Activated naive CD8-positive, alpha-beta T cell treated with anti-CD3 and anti-CD28 coated beads for 36 hours (primary cell): ENCODE measurements at regions not wholly inside any gene's neighbourhood (a gene's known extent, or its start where the extent isn't known, plus 50 kb on each side); places are given as distances from the start of the nearest gene placed in this dataset.

Source experiments
- DNase-seq: peaks from one replicate; pipeline ENCODE4 v3.0.0; 2021
- H3K27ac Mint-ChIP-seq: one replicate; pipeline ENCODE4 v1.8.0; 2022; ENCODE audit warnings: mild to moderate bottlenecking, moderate library complexity, mixed read lengths
- H3K27me3 Mint-ChIP-seq: one replicate; pipeline ENCODE4 v1.8.0; 2022; ENCODE audit warnings: mild to moderate bottlenecking, mixed read lengths
- H3K36me3 Mint-ChIP-seq: one replicate; pipeline ENCODE4 v1.8.0; 2021; ENCODE audit warnings: mild to moderate bottlenecking, mixed read lengths
- H3K4me1 Mint-ChIP-seq: one replicate; pipeline ENCODE4 v1.8.0; 2021; ENCODE audit warnings: mixed read lengths
- H3K4me3 Mint-ChIP-seq: one replicate; pipeline ENCODE4 v1.8.0; 2022; ENCODE audit warnings: mild to moderate bottlenecking, moderate library complexity, mixed read lengths
- H3K9me3 Mint-ChIP-seq: one replicate; pipeline ENCODE4 v1.8.0; 2022; ENCODE audit warnings: mixed read lengths

DNA sequence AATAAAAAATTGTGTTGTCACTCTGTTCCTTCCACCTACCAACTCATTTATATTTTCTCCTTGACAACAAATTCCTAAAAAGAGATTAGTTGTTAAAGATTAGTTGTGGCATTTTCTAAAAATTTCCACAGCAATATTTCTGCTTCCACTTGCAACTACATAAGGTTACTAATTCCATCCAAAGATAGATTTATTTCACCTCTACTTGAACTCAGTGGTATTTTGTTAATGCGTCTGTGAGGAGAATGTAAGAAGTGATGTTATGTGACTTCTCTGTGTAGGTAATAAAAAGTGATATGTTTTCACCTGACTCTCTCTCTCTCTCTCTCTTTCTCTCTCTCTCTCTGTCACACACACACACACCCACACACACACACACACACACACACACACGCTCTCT is 1104.8 kb downstream of the AMY1C start:
- DNase-seq = no peak
- Mint-ChIP-seq H3K27me3 (no peaks in the 10 kb centered on the region), H3K4me1 (no peaks in the 10 kb centered on the region), H3K4me3 (no peak overlapping the region), H3K27ac (no peak overlapping the region), H3K36me3 (no peaks in the 10 kb centered on the region), H3K9me3 (peaks cover 9% of the 10 kb centered on the region)

DNA sequence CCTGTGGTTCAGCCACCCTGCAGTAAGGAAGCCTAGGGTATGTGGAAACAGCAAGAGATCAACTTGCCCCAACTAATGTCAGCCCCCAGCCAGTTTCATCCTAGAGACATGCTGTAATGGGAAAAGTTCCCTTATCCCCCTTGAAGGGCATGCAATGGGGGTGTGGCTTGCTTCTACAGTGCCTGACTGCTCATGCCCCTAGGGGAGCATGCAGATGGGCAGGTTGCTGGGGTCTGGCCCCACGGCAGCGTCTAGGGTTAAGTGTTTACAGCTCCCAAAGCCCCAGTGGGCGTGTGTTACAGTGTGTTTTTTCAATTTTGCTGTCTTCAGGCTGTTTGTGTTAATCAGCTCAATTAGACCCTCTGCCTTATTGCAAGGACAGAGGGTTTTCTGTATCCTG is 1105.9 kb downstream of the AMY1C start:
- Mint-ChIP-seq H3K27ac (no peak overlapping the region), H3K4me3 (no peak overlapping the region), H3K36me3 (no peaks in the 10 kb centered on the region), H3K9me3 (peaks cover 9% of the 10 kb centered on the region), H3K27me3 (no peaks in the 10 kb centered on the region), H3K4me1 (no peaks in the 10 kb centered on the region)
- DNase-seq = no peak

DNA sequence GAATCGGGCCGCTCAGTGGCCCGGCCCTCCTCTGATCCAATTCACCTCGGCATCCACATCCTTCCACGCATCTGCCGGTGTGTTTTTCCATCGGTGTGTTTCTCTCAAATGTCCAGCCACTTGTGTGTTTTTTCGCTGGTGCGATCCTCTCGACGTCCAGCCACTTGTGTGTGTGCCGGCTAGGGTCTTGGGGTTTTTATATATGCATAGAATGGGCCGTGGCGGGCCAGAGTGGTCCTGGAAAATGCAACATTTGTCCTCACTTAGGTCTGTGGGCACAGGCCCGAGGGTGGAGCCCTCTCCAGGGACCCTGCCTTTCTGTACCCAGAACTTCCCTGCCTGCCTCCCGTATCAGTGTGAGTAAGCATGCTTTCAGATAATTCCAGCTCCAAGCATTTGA is 1106.4 kb downstream of the AMY1C start:
- Mint-ChIP-seq H3K4me1 (no peaks in the 10 kb centered on the region), H3K27ac (no peak overlapping the region), H3K27me3 (no peaks in the 10 kb centered on the region), H3K36me3 (no peaks in the 10 kb centered on the region), H3K9me3 (peaks cover 9% of the 10 kb centered on the region), H3K4me3 (no peak overlapping the region)
- no peak for DNase-seq

DNA sequence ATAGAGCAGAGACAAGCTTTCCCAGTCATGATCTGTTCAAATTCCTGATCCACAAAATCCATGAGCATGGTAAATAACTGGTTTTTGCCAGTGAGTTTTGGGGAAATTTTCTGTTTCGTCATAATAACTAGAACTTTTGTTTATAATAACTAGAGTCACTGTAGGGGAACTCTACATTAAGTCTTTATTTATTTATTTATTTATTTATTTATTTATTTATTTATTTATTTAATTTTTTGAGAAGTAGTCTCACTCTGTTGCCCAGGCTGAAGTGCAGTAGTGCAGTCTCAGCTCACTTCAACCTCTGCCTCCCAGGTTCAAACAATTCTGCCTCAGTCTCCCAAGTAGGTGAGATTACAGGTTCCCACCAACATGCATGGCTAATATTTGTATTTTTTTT is 1106.8 kb downstream of the AMY1C start:
- H3K9me3 Mint-ChIP-seq = peaks cover 9% of the 10 kb centered on the region
- no peak for DNase-seq
- H3K27ac Mint-ChIP-seq = no peak overlapping the region
- H3K36me3 Mint-ChIP-seq = no peaks in the 10 kb centered on the region
- H3K4me3 Mint-ChIP-seq = no peak overlapping the region
- H3K27me3 Mint-ChIP-seq = no peaks in the 10 kb centered on the region
- H3K4me1 Mint-ChIP-seq = no peaks in the 10 kb centered on the region

DNA sequence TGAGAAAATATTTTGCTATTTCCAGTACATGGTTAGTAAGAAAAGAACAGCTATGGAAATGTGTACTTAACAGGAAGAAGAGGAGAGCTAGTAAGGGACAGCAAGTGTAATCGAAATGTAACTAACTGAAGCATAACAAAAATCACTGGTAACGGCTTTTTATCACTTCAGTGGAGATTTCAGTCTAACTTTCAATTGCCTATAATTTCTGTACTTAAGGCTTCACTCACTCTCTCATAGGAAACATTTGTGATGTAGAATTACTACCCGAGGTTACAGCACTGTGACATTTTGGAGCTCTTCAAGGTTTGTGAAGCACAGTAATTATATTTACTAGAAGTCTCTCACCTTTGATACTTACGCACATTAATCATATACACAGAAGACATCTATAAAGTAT is 1119.1 kb downstream of the AMY1C start:
- no peak overlapping the region for H3K27ac Mint-ChIP-seq

DNA sequence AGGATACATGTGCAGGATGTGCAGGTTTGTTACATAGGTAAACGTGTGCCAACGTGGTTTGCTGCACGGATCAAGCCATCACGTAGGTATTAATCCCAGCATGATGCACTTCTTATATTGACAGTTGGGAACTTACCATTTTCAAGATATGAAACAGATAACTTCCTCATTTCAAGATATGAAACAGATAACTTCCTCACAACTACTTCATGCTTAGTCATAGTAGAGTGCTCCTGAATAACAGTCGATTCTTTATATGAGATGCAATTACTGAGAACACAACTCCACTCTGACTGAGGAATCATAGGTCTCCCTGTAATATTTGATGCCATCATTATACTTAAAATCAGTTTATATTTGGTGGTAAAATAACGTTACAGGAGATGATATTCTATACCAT is 1124.3 kb downstream of the AMY1C start:
- DNase-seq = no peak
- Mint-ChIP-seq H3K27me3 (no peaks in the 10 kb centered on the region), H3K9me3 (no peaks in the 10 kb centered on the region), H3K4me1 (no peaks in the 10 kb centered on the region), H3K27ac (no peak overlapping the region), H3K4me3 (no peak overlapping the region), H3K36me3 (no peaks in the 10 kb centered on the region)

More for the DNA sequence above, 1119.1 kb downstream of the AMY1C start:
- H3K36me3 Mint-ChIP-seq = no peaks in the 10 kb centered on the region
- H3K4me1 Mint-ChIP-seq = no peaks in the 10 kb centered on the region
- no peak for DNase-seq
- H3K9me3 Mint-ChIP-seq = no peaks in the 10 kb centered on the region
- no peak overlapping the region for H3K4me3 Mint-ChIP-seq
- H3K27me3 Mint-ChIP-seq = no peaks in the 10 kb centered on the region

DNA sequence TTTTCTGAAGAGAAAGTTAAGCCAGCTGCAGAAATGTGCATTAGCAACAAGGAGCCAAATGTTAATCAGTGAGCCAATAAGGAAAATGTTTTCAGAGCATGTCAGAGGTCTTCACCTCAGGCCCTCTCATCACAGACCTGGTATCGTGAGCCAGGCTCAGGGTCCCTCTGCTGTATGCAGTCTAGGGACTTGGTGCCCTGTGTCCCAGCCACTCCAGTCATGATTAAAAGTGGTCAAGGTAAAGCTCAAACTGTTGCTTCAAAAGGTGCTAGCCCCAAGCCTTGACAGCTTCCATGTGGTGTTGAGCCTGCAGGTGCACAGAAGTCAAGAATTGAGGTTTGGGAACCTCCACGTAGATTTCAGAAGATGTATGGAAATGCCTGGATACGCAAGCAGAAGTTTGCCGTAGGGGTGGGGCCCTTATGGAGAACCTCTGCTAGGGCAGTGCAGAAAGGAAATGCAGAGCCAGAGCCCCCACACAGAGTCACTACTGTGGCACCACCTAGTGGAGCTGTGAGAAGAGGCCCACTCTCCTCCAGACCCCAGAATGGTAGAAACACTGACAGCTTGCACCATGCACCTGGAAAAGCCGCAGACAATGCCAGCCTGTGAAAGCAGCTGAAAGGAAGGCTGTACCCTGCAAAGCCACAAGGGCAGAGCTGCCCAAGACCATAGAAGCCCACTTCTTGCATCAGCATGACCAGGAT is 1128.7 kb downstream of the AMY1C start:
- Mint-ChIP-seq H3K9me3 (no peaks in the 10 kb centered on the region), H3K36me3 (no peaks in the 10 kb centered on the region), H3K4me3 (no peak overlapping the region), H3K4me1 (no peaks in the 10 kb centered on the region), H3K27ac (no peak overlapping the region), H3K27me3 (no peaks in the 10 kb centered on the region)
- no peak for DNase-seq

DNA sequence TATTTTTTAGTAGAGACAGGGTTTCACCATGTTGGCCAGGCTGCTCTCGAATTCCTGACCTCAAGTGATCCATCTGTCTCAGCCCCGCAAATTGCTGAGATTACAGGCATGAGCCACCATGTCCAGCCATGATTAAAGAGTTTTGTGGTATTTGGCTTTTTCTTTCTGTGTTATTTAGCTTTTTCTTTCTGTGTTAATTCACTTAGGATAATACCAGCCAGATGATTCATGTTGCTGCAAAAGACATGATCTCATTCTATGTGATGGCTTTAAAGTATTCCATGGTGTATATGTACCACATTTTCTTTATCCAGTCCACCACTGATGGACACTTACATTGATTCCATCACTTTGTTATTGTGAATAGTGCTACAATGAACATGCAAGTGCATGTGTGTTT is 1135.2 kb downstream of the AMY1C start:
- Mint-ChIP-seq H3K4me3 (no peak overlapping the region), H3K27ac (no peak overlapping the region), H3K36me3 (no peaks in the 10 kb centered on the region), H3K27me3 (no peaks in the 10 kb centered on the region), H3K4me1 (no peaks in the 10 kb centered on the region), H3K9me3 (peaks cover 2% of the 10 kb centered on the region)
- no peak for DNase-seq

DNA sequence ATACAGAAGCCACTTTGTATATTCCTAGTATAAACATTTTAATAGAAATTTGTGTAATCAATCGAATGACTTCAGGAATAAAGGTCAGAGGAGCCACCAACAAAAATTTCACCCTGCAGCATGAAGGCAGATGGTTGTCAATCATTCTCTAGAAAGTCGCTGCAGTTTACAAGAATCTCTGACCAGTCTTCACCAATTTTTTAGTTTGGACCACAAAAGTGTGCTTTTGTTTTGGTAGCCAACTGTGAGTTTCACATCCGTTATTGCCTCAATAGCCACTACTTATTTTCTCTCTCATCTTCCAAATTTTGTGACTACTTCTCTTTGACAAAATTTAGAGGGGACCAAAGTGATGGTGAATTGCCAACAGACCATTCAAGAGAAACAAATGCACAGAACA is 1155.6 kb downstream of the AMY1C start:
- no peaks in the 10 kb centered on the region for H3K36me3 Mint-ChIP-seq
- no peak overlapping the region for H3K4me3 Mint-ChIP-seq
- H3K27me3 Mint-ChIP-seq = no peaks in the 10 kb centered on the region
- H3K27ac Mint-ChIP-seq = no peak overlapping the region
- DNase-seq = no peak
- H3K9me3 Mint-ChIP-seq = peaks cover 7% of the 10 kb centered on the region
- H3K4me1 Mint-ChIP-seq = no peaks in the 10 kb centered on the region

DNA sequence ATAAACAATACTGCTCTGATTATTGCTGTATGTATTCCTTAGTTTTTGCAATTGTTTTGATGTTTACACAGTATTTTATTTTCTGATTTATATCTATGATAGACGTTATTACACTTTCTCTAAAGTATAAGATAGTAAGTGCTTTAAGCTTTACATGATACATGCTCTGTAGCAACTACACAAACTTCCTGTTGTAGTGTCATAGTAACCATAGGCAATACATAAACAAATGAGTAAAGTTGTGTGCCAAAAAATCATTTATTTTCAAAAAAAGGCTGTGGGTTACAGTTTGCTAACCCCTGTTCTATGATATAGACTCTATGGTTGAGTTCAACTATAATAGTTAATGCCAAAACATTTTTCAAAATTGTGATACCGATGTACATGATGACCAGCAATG is 1156.4 kb downstream of the AMY1C start:
- no peaks in the 10 kb centered on the region for H3K36me3 Mint-ChIP-seq
- H3K4me1 Mint-ChIP-seq = no peaks in the 10 kb centered on the region
- peaks cover 9% of the 10 kb centered on the region for H3K9me3 Mint-ChIP-seq
- no peak for DNase-seq
- H3K27me3 Mint-ChIP-seq = no peaks in the 10 kb centered on the region
- H3K4me3 Mint-ChIP-seq = no peak overlapping the region
- H3K27ac Mint-ChIP-seq = no peak overlapping the region

DNA sequence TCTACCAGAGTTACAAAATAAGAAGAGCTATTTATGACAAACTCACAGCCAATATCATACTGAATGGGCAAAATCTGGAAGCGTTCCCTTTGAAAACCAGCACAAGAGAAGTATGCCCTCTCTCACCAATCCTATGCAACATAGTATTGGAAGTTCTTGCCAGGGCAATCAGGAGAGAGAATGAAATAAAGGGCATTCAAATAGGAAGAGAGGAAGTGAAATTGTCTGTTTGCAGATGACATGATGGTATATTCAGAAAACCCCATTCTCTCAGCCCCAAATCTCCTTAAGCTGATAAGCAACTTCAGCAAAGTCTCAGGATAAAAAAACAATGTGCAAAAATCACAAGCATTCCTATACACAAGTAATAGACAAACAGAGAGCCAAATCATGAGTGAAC is 1169.5 kb downstream of the AMY1C start:
- H3K27ac Mint-ChIP-seq = no peak overlapping the region

DNA sequence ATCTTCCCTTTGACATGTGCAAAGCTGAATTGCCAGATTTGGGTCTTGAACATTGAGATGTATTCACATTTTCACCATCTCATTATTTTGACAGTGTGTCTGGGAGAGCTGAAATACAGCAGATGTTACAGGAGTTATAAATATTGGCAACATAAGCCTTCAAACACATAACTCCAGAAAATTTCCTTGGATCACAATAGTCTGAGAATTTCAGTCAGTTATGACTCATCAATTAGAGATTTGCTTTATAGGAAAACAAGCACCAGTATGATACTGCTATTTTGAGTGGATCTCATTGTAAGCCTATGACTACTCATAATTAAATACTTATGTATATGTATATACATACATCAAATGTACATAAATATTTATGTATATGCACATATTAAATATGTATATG is 1171.8 kb downstream of the AMY1C start:
- H3K36me3 Mint-ChIP-seq = no peaks in the 10 kb centered on the region
- H3K9me3 Mint-ChIP-seq = peaks cover 11% of the 10 kb centered on the region
- H3K27ac Mint-ChIP-seq = no peak overlapping the region
- no peaks in the 10 kb centered on the region for H3K27me3 Mint-ChIP-seq
- H3K4me1 Mint-ChIP-seq = no peaks in the 10 kb centered on the region
- DNase-seq = no peak
- H3K4me3 Mint-ChIP-seq = no peak overlapping the region

More for the DNA sequence above, 1169.5 kb downstream of the AMY1C start:
- DNase-seq = no peak
- H3K36me3 Mint-ChIP-seq = no peaks in the 10 kb centered on the region
- no peaks in the 10 kb centered on the region for H3K27me3 Mint-ChIP-seq
- no peak overlapping the region for H3K4me3 Mint-ChIP-seq
- H3K9me3 Mint-ChIP-seq = peaks cover 10% of the 10 kb centered on the region
- no peaks in the 10 kb centered on the region for H3K4me1 Mint-ChIP-seq

DNA sequence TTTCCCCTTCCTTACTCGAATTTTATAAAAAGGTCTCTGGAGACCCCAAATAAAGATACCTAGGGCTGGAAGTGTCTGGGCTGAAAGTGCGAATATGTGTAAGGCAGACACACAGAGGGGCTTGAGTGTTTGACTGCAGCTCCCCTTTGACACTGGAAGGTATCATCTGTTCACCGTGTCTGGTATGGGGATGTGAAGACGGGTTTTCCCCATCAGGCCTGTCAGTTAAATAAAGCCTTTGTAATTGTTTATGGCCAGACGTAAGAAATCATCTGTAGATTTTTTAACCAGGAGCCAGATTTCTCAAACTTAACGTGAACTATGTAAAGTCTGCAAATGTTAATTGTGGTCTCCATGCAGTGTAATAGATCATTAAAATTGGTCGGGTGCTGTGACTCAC is 1173.4 kb downstream of the AMY1C start:
- DNase-seq = no peak
- Mint-ChIP-seq H3K4me1 (no peaks in the 10 kb centered on the region), H3K36me3 (no peaks in the 10 kb centered on the region), H3K27me3 (no peaks in the 10 kb centered on the region), H3K27ac (no peak overlapping the region), H3K9me3 (peaks cover 11% of the 10 kb centered on the region), H3K4me3 (no peak overlapping the region)

DNA sequence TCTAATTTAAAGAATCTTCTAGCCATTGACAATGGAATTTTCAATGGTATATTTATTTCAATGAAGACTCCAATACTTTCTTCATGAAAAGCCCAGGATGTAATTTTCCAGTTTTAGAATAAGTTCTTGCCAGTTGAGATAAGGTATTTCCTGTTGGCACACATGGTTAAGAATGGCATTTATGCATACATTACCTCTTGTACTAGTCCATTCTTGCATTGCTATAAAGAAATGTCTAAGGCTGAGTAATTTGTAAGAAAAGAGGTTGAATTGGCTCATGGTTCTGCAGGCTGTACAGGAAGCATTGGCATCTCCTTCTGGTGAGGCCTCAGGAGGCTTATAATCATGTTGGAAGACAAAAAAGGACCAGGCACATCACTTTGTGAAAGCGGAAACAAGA is 1179.6 kb downstream of the AMY1C start:
- H3K27me3 Mint-ChIP-seq = no peaks in the 10 kb centered on the region
- peaks cover 11% of the 10 kb centered on the region for H3K9me3 Mint-ChIP-seq
- H3K4me3 Mint-ChIP-seq = no peak overlapping the region
- no peaks in the 10 kb centered on the region for H3K36me3 Mint-ChIP-seq
- no peak overlapping the region for H3K27ac Mint-ChIP-seq
- H3K4me1 Mint-ChIP-seq = no peaks in the 10 kb centered on the region
- DNase-seq = no peak

DNA sequence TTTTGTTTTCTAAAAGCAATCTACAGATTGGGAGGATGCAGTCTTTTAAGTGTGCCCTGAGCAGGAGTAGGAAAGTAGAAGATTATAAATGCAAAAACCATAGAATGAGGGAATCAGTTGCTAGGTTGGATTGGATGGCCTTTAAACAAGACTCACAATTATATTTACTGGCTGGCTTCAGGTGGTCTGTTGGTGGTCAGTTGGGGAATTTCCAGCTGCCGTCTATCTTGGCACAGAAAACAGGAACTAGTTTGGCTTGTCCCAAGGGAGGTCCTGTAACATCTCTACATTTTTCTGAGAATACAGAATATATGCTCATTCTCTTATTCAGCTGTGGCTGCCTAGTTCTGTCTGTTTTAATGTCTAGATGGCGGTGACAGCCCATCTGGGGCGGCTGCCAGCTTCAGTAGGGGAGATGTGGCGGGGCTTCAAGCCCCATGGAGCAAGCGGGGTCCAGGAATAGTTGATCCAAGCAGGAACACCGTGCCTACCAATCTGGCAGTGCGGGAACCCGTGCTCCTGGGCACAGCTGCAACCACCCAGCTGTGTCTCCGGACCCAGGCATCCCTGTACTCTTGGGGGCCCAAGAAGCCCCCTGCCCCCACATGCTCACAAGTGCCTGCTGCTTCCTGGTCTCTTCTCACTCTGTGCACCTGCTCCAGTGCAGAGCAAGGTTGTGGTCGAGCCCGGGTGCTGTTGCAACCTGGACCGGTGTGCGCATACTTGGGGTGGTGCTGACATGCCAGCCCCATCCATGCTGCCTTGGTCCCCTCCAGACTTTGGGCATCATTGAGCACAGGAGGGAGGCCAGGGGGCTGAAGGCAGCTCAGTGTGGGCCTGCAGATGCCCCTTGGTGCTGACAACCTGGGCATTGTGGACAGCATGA is 1182.6 kb downstream of the AMY1C start:
- Mint-ChIP-seq H3K27ac (no peak overlapping the region), H3K36me3 (no peaks in the 10 kb centered on the region), H3K4me1 (no peaks in the 10 kb centered on the region), H3K27me3 (no peaks in the 10 kb centered on the region), H3K9me3 (peaks cover 8% of the 10 kb centered on the region), H3K4me3 (no peak overlapping the region)
- DNase-seq = no peak
